SK-N-SH (cell line): ENCODE measurements at regions not wholly inside any gene's neighbourhood (a gene's known extent, or its start where the extent isn't known, plus 50 kb on each side); places are given as distances from the start of the nearest gene placed in this dataset.
A peak's percentile ranks its signal among the peaks of the same experiment; 100 is the strongest.

Source experiments
- CTCF ChIA-PET: fragments of 300-600, 350-600 bp; formaldehyde crosslinking; extraction: SDS; loops from one replicate; lab custom pipeline; 2021; lab: Yijun Ruan, JAX
- POLR2A ChIA-PET: fragments of 350-600 bp; sonication (Branson Sonifier 250); formaldehyde crosslinking; extraction: SDS; loops from one replicate; lab custom pipeline; 2020; ENCODE audit warnings: antibody characterized with exemption, inconsistent platforms; lab: Yijun Ruan, JAX
- DNase-seq: peaks from one replicate; pipeline ENCODE4 v3.0.0; 2012
- H2AFZ ChIP-seq: fragments of 200-600 bp; sonication (generic); 2 replicates; pipeline ENCODE4 v1.8.1; 2016; ENCODE audit warnings: antibody characterized with exemption, mild to moderate bottlenecking, low read depth
- H3F3A ChIP-seq: fragments of 200-600 bp; sonication (generic); replicated peaks from 2 replicates; pipeline ENCODE3; 2016; ENCODE audit warnings: antibody characterized with exemption, mild to moderate bottlenecking; ENCODE audit not compliant: insufficient read depth
- H3K27ac ChIP-seq, 2 experiments: fragments of 200-500 bp in 1 of 2; fragments of 200-600 bp in 1 of 2; sonication (Bioruptor generic) in 1 of 2; sonication (generic), shearing (Covaris generic) in 1 of 2; 2 replicates each; pipeline versions ENCODE4 v1.5.1 to v1.6.1; 2014 to 2016; ENCODE audit warnings: low read depth in 2 of 2, inconsistent platforms in 1 of 2, low read length in 1 of 2, mild to moderate bottlenecking in 1 of 2, mixed read lengths in 1 of 2
- H3K27me3 ChIP-seq: fragments of 200-600 bp; sonication (generic), shearing (Covaris generic); 2 replicates; pipeline ENCODE4 v1.6.1; 2016; ENCODE audit warnings: mixed run types; ENCODE audit not compliant: insufficient read depth
- H3K36me3 ChIP-seq, 2 experiments: fragments of 200-500 bp in 1 of 2; fragments of 200-600 bp in 1 of 2; sonication (Bioruptor generic) in 1 of 2; sonication (generic) in 1 of 2; replicated peaks in 1 of 2; 2 replicates each; pipeline versions ENCODE3 to v1.5.1; 2014 to 2016; ENCODE audit warnings: low read length in 1 of 2, mild to moderate bottlenecking in 1 of 2; ENCODE audit not compliant: insufficient read depth in 2 of 2, control insufficient read depth in 1 of 2
- H3K4me1 ChIP-seq, 2 experiments: fragments of 200-500 bp in 1 of 2; fragments of 200-600 bp in 1 of 2; sonication (Bioruptor generic) in 1 of 2; sonication (generic), shearing (Covaris generic) in 1 of 2; 2 replicates each; pipeline versions ENCODE4 v1.5.1 to v1.6.1; 2014 to 2016; ENCODE audit warnings: low read depth in 1 of 2, low read length in 1 of 2, mixed run types in 1 of 2; ENCODE audit not compliant: insufficient read depth in 2 of 2, control insufficient read depth in 1 of 2
- H3K4me2 ChIP-seq: fragments of 200-600 bp; sonication (generic), shearing (Covaris generic); 2 replicates; pipeline ENCODE4 v1.6.1; 2017; ENCODE audit warnings: mixed run types
- H3K4me3 ChIP-seq, 2 experiments: fragments of 200-500 bp in 1 of 2; fragments of 200-600 bp in 1 of 2; sonication (Bioruptor generic) in 1 of 2; sonication (generic), shearing (Covaris generic) in 1 of 2; 2 replicates each; pipeline versions ENCODE4 v1.5.1 to v1.8.1; 2014 to 2016; ENCODE audit warnings: low read depth in 2 of 2, inconsistent platforms in 1 of 2, low read length in 1 of 2, mild to moderate bottlenecking in 1 of 2, mixed read lengths in 1 of 2, moderate library complexity in 1 of 2
- H3K79me2 ChIP-seq: fragments of 200-600 bp; sonication (generic); 2 replicates; pipeline ENCODE4 v1.8.1; 2017; ENCODE audit warnings: mild to moderate bottlenecking; ENCODE audit not compliant: insufficient read depth
- H3K9ac ChIP-seq: fragments of 200-600 bp; sonication (generic); 2 replicates; pipeline ENCODE4 v1.6.1; 2017; ENCODE audit warnings: mixed run types
- H3K9me2 ChIP-seq: fragments of 200-600 bp; sonication (generic); 2 replicates; pipeline ENCODE4 v1.6.1; 2017; ENCODE audit warnings: mixed run types
- H3K9me3 ChIP-seq: fragments of 200-600 bp; sonication (generic); 2 replicates; pipeline ENCODE4 v1.6.1; 2017; ENCODE audit warnings: mixed run types, mild to moderate bottlenecking, moderate library complexity
- H4K20me1 ChIP-seq: fragments of 200-600 bp; sonication (generic); 2 replicates; pipeline ENCODE4 v1.6.1; 2017; ENCODE audit warnings: mild to moderate bottlenecking, mixed run types; ENCODE audit not compliant: insufficient read depth
- CHD2 ChIP-seq: fragments of 150-350 bp; IDR thresholded peaks from 2 replicates; pipeline ENCODE4 v1.6.1; 2018; ENCODE audit warnings: low read length; ENCODE audit not compliant: partially characterized antibody
- FOSL2 ChIP-seq: IDR thresholded peaks from 2 replicates; pipeline ENCODE4 v1.4.0; 2012; ENCODE audit warnings: low read depth, mild to moderate bottlenecking, moderate library complexity, borderline replicate concordance
- REST ChIP-seq: IDR thresholded peaks from 2 replicates; pipeline ENCODE4 v1.6.1; 2012; ENCODE audit warnings: mild to moderate bottlenecking, low read depth, low read length, moderate library complexity
- USF1 ChIP-seq: IDR thresholded peaks from 2 replicates; pipeline ENCODE4 v1.4.0; 2012; ENCODE audit warnings: low read depth, borderline replicate concordance
- YY1 ChIP-seq: IDR thresholded peaks from 2 replicates; pipeline ENCODE4 v1.4.0; 2012; ENCODE audit warnings: low read depth, mild to moderate bottlenecking
- WGBS: methylation state at CpG from one replicate; pipeline ENCODE4 v1.1.6; 2017; ENCODE audit warnings: low lambda C conversion rate; 5-methylcytosine and 5-hydroxymethylcytosine counted together

GRCh38 chr12:83856803-83857202 is 1055.8 kb downstream of the SLC6A15 start (continued):
- TF ChIP-seq YY1 (no peak), CHD2 (no peak)

- CTCF ChIA-PET = no interaction called here
- Histone ChIP-seq H3K27ac (no peak overlapping the region), H3K36me3 (no peaks in the 10 kb centered on the region)
- POLR2A ChIA-PET = no interaction called here
- TF ChIP-seq FOSL2 (0 out of 2 replicates have a peak, but pooled peaks have one; percentile 6), USF1 (no peak)
- TF ChIP-seq, all 33 proteins: peak for 1
- no peaks in the 10 kb centered on the region for H3K9me2 ChIP-seq
- DNase-seq = no peak
- H3K27me3 ChIP-seq = no peaks in the 10 kb centered on the region
- H3K4me2 ChIP-seq = no peak overlapping the region
- 0 out of 2 replicates have a peak, but pooled peaks cover 4% of the 10 kb centered on the region for H3K9me3 ChIP-seq
- no peaks in the 10 kb centered on the region for H4K20me1 ChIP-seq
- no peaks in the 10 kb centered on the region for H3F3A ChIP-seq
- H2AFZ ChIP-seq = no peak overlapping the region
- H3K4me3 ChIP-seq = no peak overlapping the region
- H3K79me2 ChIP-seq = no peaks in the 10 kb centered on the region
- H3K9ac ChIP-seq = no peak overlapping the region
- 54% methylated on average over 2 of the region's 2 CpGs for WGBS
- H3K4me1 ChIP-seq = no peaks in the 10 kb centered on the region
Measured at GRCh38 chr12:83850531-83850930, 1062.1 kb downstream of the SLC6A15 start.

GRCh38 chr12:83848702-83849101 is 1063.9 kb downstream of the SLC6A15 start:
- H3K79me2 ChIP-seq = no peaks in the 10 kb centered on the region
- 25% methylated on average over 1 of the region's 1 CpG for WGBS
- H3F3A ChIP-seq = no peaks in the 10 kb centered on the region
- H3K9me2 ChIP-seq = no peaks in the 10 kb centered on the region
- no peak for DNase-seq
- TF ChIP-seq REST (peak; percentile 80), CHD2 (no peak)
- H3K9ac ChIP-seq = no peak overlapping the region
- no peaks in the 10 kb centered on the region for H3K36me3 ChIP-seq
- no peaks in the 10 kb centered on the region for H3K27me3 ChIP-seq
- ChIA-PET CTCF (no interaction called here), POLR2A (no interaction called here)
- no peaks in the 10 kb centered on the region for H3K4me1 ChIP-seq
- H3K4me2 ChIP-seq = no peak overlapping the region
- H3K9me3 ChIP-seq = 0 out of 2 replicates have a peak, but pooled peaks cover 4% of the 10 kb centered on the region
- no peak overlapping the region for H3K27ac ChIP-seq
- no peaks in the 10 kb centered on the region for H4K20me1 ChIP-seq
- H2AFZ ChIP-seq = no peak overlapping the region
- no peak overlapping the region for H3K4me3 ChIP-seq
